ENCODE measurements at regions not wholly inside any gene's neighbourhood (a gene's known extent, or its start where the extent isn't known, plus 50 kb on each side); places are given as distances from the start of the nearest gene placed in this dataset.

DNA sequence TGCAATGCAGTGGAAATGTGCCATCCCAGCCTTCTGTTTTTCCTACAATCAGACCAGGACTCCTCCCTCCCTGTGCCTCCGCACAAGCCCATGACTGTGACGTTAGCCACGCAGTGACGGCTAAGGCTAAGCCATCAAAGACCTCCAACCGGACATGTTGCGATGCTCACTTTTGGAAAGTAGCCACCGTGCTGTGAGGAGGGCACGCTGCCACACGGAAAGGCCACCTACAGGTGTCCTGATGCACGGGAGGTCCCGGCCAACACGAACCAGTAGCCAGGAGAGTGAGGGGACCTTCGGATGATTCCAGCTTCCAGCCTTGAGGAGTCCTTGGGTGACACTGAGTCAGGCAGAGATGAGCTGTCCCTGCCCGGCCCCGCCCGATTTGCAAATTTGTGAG lies 53.9 kb downstream of the FOXL1 start:
- H3K27me3 ChIP-seq, result no peaks in the 10 kb centered on the region
- intact Hi-C loops (cut with DNase I), result no loop called here

DNA sequence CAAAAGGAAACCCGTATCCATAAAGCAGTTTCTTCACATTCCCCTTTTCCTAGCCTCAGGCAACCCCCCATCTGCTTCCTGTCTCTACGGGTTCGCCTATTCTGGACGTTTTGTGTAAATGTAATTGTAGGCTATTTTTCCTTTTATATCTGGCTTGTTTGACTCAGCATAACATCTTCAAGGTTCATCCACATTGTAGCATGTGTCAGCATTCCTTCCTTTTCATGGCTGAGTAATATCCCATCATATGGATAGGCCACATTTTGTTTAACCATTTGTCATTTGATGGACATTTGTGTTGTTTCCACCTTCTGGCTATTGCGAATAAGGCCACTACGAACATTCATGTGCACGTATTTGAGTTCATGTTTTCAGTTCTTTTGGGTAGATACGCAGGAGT lies 54.6 kb downstream of the FOXL1 start:
- Histone ChIP-seq H3K4me3 (no peak overlapping the region), H3K27me3 (no peaks in the 10 kb centered on the region), H3K4me1 (no peaks in the 10 kb centered on the region), H3K27ac (no peak overlapping the region), H3K36me3 (no peaks in the 10 kb centered on the region), H3K9me3 (no peaks in the 10 kb centered on the region)
- TF ChIP-seq POLR2AphosphoS5 (IDR thresholded peaks at IDR 0.05; ENCODE audit: insufficient read depth in 1 of 2, low read depth in 1 of 2) (no peak), POLR2A (IDR thresholded peaks at IDR 0.05) (no peak)
- TF ChIP-seq, protein P1, sequence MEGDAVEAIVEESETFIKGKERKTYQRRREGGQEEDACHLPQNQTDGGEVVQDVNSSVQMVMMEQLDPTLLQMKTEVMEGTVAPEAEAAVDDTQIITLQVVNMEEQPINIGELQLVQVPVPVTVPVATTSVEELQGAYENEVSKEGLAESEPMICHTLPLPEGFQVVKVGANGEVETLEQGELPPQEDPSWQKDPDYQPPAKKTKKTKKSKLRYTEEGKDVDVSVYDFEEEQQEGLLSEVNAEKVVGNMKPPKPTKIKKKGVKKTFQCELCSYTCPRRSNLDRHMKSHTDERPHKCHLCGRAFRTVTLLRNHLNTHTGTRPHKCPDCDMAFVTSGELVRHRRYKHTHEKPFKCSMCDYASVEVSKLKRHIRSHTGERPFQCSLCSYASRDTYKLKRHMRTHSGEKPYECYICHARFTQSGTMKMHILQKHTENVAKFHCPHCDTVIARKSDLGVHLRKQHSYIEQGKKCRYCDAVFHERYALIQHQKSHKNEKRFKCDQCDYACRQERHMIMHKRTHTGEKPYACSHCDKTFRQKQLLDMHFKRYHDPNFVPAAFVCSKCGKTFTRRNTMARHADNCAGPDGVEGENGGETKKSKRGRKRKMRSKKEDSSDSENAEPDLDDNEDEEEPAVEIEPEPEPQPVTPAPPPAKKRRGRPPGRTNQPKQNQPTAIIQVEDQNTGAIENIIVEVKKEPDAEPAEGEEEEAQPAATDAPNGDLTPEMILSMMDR (IDR thresholded peaks at IDR 0.05), result no peak
- no peak for DNase-seq (ENCODE audit: extremely low spot score in 2 of 2)
- intact Hi-C loops (cut with DNase I), result no loop called here

More for the DNA sequence above, 53.9 kb downstream of the FOXL1 start:
- DNase-seq (ENCODE audit: extremely low spot score in 2 of 2), result no peak
- TF ChIP-seq, protein P1 (IDR thresholded peaks at IDR 0.05), result no peak
- TF ChIP-seq POLR2A (IDR thresholded peaks at IDR 0.05) (no peak), POLR2AphosphoS5 (IDR thresholded peaks at IDR 0.05; ENCODE audit: insufficient read depth in 1 of 2, low read depth in 1 of 2) (no peak)
- no peaks in the 10 kb centered on the region for H3K4me1 ChIP-seq
- H3K36me3 ChIP-seq, result no peaks in the 10 kb centered on the region
- H3K27ac ChIP-seq, result no peak overlapping the region
- no peak overlapping the region for H3K4me3 ChIP-seq
- no peaks in the 10 kb centered on the region for H3K9me3 ChIP-seq

GRCh38 chr16:86634292-86634691 lies 55.9 kb downstream of the FOXL1 start:
- Histone ChIP-seq H3K27ac (no peak overlapping the region), H3K4me3 (no peak overlapping the region), H3K9me3 (no peaks in the 10 kb centered on the region), H3K36me3 (no peaks in the 10 kb centered on the region), H3K27me3 (no peaks in the 10 kb centered on the region), H3K4me1 (no peaks in the 10 kb centered on the region)
- intact Hi-C loops (cut with DNase I), result no loop called here
- TF ChIP-seq POLR2A (IDR thresholded peaks at IDR 0.05) (no peak), POLR2AphosphoS5 (IDR thresholded peaks at IDR 0.05; ENCODE audit: insufficient read depth in 1 of 2, low read depth in 1 of 2) (no peak)
- TF ChIP-seq, protein P1 (IDR thresholded peaks at IDR 0.05), result no peak
- no peak for DNase-seq (ENCODE audit: extremely low spot score in 2 of 2)

- H3K27me3 ChIP-seq, result no peaks in the 10 kb centered on the region
- DNase-seq (ENCODE audit: extremely low spot score in 2 of 2), result no peak
- H3K4me3 ChIP-seq, result no peak overlapping the region
- H3K9me3 ChIP-seq, result no peaks in the 10 kb centered on the region
- no peak overlapping the region for H3K27ac ChIP-seq
- TF ChIP-seq POLR2A (IDR thresholded peaks at IDR 0.05) (no peak), POLR2AphosphoS5 (IDR thresholded peaks at IDR 0.05; ENCODE audit: insufficient read depth in 1 of 2, low read depth in 1 of 2) (no peak)
- TF ChIP-seq, protein P1 (IDR thresholded peaks at IDR 0.05), result no peak
- intact Hi-C loops (cut with DNase I), result no loop called here
- no peaks in the 10 kb centered on the region for H3K4me1 ChIP-seq
- no peaks in the 10 kb centered on the region for H3K36me3 ChIP-seq
Observed at GRCh38 chr16:86635176-86635876, 57.0 kb downstream of the FOXL1 start.

DNA sequence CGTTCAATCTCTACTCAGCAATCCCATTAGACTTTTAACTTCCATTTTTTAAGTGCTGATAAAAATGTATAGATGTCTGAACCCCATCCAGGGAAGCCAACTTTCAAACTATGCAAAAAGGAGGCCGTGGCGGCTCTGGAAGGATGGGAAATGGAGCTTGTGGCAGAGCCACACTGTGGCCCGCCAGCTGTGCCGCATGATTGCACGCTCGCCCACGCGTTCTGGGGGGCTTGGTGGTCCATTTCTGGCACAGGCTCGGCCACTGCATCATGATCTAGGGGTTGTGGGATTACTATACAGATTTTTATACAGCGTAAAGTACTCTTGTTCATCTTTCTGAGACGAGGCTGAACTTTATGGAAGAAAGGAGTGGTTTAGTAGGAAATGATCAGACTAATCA lies 57.6 kb downstream of the FOXL1 start:
- TF ChIP-seq POLR2AphosphoS5 (IDR thresholded peaks at IDR 0.05; ENCODE audit: insufficient read depth in 1 of 2, low read depth in 1 of 2), result no peak
- no peak for TF ChIP-seq POLR2A (IDR thresholded peaks at IDR 0.05)
- TF ChIP-seq, protein P1 (IDR thresholded peaks at IDR 0.05), result no peak
- no peaks in the 10 kb centered on the region for H3K4me1 ChIP-seq
- H3K9me3 ChIP-seq, result no peaks in the 10 kb centered on the region
- no peak overlapping the region for H3K27ac ChIP-seq
- DNase-seq (ENCODE audit: extremely low spot score in 2 of 2), result no peak
- intact Hi-C loops (cut with DNase I), result no loop called here
- H3K4me3 ChIP-seq, result no peak overlapping the region
- H3K36me3 ChIP-seq, result no peaks in the 10 kb centered on the region
- H3K27me3 ChIP-seq, result no peaks in the 10 kb centered on the region

Data from vagina (tissue), 2 donors.